NCI-H748 (cell line): ENCODE measurements at regions not wholly inside any gene's neighbourhood (a gene's known extent, or its start where the extent isn't known, plus 50 kb on each side); places are given as distances from the start of the nearest gene placed in this dataset.

Experiments used
- DNase-seq: peaks from one replicate; lab custom pipeline; 2025; ENCODE audit not compliant: unreplicated experiment; lab: John Stamatoyannopoulos, UW

DNA sequence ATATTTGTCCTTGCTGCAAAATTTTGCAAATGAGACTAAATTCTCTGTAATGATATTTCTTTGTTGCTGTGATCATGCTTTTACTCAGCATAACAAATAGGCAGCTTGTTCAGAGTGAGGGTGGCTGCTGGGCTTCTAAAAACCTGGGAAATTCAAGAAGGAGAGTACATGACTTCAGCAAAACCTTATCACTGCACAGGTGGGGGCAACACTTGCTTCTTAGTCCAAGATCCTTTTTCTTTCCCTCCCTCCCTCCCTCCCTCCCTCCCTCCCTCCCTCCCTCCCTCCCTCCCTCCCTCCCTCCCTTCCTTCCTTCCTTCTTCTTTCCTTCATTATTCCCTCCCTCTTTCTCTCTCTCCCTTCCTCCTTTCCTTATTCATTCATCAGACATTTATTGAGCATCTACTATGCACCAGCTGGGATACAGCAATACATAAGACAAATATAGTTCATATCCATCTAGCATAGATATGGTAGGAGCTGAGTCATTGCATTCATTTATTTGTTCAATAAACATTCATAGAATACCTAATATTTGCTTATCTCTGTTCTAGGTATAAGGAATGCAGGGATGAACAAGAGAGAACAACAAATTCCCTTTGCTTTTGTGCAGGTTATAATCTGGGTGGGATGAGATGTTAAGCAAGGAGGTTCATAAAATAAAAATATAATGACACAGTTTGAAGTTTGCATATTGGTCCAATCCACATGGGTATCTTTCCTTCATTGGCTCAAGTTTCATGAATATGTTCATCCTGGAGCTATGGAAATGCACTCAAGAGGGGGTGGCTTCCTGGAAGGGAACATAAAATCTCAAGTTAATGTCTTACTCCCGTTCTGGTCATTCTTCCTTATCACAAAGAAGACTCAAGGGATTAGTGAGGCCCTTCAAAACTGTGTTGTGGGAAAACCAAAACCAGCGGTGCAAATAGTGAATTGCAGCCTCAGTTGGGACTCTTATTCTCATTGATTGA, 210.7 kb downstream of the PDCD6IP start:
- no peak for DNase-seq

DNA sequence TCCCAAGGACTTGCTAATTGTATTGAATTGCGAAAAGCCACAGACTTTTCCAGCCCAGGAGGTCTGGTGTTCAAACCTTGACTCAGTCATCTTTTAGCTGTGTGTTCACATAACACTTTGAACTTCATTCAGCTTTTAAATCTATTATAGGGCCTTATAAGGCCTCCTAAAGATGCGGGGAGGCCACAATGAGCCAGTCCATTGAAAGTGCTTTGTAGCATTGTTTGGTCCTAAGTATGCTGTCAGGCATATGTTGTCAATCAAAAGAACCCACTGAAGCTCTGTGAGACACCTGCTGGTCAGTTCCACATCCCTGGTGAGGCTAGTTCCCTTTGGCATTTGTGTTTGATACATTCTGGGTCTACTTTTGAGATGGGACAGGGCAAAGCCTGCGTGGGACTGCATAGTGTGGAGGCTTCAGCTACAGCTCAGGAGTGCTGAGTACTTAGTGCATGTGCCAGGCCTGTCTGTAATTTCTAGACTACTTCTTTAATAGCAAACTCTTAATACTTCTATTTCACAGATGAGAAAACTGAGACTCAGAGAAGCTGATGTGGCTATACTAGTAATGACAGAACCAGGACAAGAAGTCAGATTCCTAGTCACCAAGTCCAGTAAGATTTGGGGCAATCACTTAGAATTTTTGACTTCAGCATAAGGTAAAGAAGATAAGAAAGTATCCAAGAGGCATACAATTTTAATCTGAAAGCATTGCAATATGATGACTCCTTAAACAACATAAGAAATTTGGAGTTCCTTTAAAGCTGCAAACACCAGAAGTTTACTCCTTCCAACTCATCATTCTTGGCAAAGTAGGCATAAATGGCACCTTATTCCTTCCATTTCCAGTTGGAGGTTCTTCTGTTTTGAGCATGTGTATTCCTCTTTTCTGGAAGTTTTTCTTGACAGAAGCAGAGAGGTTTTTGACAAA, 213.0 kb downstream of the PDCD6IP start:
- no peak for DNase-seq

DNA sequence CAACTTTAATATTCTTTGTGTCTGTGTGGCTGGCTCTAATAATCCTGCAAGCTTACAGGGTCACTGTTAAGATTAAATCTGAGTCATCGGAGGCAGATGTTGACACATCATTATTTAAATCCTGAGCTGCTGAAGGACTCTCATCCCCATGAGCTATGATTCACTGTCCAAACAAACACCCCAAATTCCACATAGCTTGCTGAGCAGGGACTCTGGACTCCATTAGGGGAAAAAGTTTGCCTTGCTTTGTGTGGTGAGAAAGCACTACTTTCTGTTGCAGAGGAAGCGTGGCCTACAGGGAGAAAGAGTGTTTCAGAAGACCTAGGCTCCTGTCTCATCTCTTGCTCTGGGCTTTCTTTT, 213.7 kb downstream of the PDCD6IP start:
- DNase-seq: no peak

DNA sequence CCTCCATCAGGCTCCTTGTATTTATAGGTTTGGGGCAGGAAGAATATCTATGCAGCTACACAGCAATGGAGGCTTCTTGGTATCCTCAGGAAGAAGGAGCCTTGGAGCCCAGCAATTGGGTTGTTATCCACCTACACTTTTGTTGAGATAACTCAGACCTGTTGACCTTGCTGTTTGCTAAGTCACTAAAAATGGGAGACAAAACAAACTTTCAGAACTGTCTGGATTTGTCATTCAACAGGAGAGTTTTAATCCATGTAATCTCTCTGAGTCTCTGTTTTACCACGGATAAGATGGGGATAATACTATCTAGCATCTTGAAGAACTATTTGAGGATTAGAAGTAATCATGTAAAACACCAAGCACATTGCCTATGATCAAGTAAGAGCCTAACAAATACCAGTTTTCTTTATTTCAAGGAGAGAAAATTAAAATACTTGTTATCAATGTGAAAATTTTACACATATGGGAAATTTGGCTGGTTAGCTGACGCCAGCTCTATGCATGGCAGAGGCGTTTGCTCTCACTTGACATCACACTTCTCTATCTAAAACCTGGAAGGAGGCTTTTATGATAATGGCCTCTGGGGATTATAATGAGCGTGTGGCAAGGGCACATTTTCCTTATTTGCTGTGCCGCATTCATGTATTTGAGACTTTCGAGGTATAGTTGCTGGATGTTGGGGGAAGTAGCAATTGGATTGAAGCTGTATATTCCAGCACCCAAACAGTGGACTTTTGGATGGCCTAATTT, 215.6 kb downstream of the PDCD6IP start:
- DNase-seq: no peak

DNA sequence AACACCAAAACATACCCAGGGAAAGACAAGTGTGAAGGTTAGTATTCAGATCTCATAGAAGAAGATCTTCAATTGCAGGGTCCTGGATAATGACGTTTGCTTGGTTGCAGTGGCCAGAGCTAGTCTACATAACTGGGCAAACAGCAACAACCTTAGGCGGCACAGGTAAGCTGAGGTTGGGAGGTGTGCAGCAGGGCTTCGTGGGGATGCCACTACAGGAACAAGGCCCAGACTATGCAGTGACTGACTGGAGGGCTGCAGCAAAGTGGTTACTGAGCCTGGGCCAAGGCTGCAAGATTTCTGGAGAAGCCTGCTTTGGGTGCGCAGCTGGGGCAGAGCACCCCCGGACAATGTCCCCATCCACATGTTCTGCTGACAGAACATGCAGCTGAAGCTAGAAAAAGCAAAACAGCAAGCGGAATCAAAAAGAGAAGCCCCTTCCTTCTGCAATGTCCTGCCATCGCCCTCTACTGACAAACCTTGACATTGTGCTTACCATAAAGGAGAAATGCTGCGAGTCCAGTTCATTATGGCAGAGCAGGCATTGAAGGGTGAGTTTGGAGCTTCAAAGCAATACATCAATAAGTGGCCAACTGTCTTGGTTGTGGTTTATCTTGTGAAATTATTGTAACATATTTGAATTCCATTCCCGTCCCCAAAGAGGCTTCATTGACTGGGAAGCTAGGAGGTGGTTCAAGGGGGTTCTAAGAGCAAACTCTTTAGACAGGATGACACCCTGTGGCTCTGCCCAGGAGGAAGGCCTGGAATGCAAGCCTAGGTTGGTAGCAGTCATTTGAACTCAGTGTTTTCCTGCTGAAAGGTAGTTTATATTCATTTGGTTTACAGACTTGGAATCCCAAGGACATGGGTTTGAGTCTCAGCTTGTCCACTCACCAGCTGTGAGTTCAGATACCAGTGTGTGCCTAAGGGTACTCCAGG, 217.0 kb downstream of the PDCD6IP start:
- DNase-seq: peak; percentile 7

DNA sequence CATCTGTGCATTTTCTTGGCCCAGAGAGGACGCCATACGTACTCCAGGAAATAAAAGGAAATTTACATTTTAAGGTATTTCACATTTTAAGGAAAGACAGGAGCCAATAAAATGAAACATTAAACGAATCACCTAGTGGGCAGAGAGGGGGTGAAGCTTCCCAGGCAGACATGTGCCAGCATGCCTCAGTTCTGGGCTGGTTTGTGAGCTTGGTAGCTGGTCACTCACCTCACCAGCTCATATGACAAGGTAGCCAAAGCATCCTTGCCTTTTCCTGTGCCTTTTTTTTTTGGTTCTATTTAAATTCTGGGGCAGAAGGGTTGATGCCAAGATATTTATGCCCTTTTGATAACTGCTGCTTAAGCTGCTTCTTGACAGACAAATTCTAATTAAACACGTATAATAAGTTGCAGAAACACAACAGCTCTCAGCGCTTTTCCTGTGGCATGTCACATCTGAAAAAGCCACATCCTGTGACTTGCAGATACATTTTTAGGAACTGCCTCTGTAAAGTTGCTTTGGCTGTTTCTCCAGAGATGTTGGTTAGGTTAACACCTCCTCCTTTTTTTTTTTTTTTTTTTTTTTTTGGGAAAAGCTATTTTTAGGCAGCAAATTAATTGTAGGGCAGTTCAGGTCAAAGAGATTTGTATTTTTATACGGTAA, 218.6 kb downstream of the PDCD6IP start:
- no peak for DNase-seq

DNA sequence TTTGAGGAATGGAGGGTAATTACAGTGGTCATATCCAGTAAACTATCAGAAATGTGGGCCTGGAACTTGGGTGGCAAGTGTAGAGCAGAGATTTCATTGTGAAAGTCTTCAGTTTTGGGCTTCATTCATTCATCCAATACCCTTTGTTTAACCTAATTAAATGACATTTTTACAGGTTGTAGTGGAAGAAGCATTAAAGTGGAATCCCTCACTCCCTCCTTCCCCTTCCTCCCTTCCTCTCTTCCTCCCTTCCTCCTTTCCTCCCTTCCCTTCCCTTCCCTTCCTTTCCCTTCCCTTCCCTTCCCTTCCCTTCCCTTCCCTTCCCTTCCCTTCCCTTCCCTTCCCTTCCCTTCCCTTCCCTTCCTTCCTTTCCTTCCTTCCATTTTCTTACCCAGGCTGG, 219.3 kb downstream of the PDCD6IP start:
- no peak for DNase-seq

DNA sequence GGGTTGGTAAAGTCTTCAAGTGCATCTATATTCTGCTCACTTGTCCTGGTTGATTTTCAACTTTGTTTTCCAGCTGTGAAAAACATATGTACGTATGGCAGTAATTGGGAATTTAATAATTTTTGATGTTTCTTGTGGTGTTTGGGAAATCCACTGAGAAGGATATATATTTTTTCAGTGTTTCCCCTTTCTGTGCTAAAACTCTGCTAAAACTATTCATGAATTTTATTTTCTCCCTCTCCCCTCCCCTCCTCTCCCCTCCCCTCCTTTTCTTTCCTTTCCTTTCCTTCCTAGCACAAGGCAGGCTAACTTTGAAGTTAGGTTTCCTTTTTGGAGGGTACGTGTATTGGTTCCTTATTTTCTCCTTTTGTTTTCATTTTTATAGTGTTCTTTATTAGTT, 220.7 kb downstream of the PDCD6IP start:
- DNase-seq: no peak

DNA sequence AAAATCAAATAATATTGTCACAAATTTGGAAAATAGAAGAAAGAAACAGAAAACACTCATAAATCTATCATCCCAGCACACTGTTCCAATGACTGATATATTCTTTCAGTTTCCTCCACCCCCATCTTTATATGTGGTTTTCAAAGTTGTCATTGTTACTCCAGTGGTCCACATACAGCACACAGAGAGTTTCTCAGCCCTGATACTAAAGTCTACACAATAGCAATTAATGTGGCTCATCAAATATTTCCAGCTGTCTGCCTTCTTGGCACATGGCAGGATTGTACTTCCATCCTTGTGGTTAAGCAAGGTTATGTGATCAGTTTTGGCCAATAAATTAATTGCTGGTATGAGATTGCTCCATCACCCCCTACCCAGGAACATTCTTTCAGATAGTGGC, 221.7 kb downstream of the PDCD6IP start:
- no peak for DNase-seq

DNA sequence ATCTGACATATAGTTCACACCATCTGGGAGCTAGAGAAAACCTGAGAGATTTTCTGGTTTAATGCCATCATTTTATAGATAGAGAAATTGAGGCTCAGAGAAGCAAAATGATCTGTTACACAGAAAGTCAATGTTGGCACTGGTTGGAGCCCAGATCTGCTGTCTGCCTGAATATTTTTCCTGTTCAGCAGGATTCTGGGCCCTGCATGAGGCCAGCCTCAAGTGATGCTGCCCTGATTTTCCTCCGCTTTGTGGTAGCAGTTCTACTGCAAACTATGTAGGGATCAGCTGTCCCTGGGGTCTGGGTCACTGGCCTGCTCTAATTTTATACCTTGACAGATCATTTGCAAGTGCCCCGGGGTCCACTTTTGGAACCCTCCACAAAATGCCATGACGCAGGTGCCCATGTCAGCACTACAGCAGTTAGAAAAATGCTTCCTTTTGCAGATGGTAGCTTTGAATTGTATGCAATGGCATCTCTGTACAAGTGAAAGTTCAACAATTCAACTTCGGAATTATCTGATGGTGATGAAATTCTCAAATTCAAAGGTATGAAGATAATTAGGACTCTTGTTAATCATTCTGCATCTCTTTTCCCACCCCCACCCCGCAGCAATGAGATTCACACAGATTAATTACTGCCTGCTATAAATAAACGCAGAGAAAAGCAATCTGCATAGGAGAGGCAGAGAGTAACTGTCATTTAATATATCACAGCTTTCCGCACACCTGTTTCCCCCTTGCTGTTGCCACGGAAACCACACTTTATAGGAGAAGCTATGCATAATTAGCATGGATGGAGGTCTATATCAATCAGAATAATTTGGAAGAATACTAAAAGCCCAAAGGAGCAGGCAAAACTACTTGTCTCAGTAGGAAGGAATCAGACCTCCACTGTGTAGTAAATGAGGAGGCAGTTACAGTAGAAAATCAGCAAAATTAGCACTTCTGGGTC, 222.6 kb downstream of the PDCD6IP start:
- DNase-seq: peak; percentile 48

DNA sequence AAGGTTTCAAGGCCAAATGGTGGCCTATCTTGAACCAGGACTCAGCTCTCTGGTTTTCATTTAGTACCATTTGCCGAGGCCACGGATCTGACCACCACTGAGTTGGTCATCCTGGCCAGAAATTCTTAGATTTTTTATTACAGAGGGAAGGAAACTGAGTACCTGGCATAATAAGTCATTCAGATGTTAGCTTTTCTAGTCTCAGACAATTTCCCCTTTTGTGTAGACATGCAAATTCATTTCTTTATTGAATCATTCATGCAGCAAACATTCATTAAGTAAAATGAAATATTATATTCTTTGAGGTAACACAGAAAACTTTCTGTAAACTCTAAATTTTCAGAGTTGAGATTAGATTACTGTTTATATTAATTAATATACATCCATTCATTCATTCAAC, 223.7 kb downstream of the PDCD6IP start:
- no peak for DNase-seq

DNA sequence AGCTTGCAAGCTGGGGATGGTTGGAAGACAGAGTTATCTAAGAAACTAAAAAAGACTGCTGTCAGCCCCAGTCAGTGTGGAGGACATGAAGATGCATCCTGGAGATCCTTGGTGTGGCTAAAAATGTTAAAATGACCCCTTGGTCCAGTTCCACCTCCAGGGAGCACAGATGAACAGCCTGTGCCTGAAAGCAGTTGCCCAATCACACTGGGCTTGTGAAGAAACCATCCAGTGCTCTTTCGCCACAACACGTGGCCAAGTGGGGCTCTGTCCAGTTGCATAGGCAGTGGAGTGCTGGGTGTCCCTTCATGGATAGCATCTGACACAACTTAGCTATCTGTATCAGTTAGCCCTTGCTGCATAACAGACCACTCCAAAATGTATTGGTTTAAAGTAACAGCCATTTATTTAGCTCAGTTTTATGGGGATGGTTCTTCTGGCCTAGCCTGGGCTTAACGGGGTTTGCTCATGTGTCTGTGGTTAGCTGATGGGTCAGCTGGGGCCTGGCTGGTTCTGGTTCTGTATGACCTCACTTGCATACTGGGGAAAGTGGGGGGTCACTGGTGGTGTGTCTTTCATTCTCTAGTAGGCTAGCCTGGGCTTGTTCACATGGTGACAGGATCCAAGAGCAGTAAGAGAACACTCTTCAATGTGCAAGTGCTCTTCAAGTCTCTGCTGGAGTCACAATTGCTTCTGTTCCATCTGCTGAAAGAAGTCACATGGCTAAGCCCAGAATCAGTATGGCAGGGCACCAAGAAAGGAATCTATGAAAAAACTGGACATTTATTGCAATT, 226.2 kb downstream of the PDCD6IP start:
- DNase-seq: no peak

DNA sequence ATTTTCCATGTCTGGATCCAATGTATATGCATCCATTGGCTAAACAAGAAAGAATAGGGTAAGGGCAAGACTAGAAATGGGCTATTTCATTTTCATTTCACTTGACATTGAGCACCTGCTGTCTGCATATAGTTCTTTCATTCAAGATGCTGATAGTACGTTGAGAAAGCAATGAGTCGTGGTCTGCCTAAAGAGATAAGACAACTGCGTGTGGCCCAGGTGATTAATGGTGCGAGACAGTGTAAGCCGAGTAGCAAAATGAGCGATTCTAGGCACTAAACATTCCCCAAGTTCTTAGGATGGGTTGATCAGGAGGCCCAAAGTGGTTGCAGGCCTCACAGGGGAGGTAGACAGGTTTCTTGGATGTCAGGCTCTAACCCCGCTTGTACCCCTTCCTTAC, 235.4 kb downstream of the PDCD6IP start:
- DNase-seq: no peak

DNA sequence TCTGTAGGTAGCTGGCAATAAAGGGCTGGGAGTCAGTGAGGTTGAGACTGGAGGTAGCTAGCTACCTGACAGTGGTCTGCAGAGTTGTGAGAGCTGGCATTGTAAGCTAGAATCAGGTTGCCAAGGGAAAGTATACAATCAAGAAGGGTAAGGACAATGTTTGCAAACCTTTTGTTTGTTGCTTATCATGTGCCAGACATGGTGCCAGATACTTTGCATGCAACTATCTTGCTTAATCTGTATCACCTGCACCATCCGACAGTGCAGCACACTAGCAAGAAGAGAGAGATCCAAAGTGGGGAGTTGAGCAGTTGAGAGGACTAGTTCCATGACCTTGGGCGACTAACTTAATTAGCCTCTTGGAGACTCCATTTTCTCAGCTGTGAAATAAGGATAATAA, 236.4 kb downstream of the PDCD6IP start:
- no peak for DNase-seq

DNA sequence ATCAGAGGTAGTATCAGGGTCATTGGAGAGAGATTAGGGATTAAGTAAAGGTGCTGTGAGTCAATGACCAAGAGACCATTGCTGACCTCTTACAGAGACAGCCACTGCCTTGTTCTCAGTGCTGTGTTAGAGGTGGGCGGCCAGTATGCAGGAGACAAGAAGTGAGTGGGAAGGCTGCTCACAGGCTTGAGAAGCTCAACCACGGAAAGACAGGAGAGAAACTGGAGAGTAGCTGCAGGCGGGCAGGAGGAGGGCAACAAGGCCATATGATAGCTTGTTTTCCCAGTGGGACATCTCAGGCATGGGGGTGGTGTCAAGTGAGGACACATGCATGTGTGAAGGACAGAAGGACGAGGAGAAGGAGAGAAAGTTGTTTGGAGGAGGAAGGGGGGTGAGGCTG, 237.3 kb downstream of the PDCD6IP start:
- no peak for DNase-seq

DNA sequence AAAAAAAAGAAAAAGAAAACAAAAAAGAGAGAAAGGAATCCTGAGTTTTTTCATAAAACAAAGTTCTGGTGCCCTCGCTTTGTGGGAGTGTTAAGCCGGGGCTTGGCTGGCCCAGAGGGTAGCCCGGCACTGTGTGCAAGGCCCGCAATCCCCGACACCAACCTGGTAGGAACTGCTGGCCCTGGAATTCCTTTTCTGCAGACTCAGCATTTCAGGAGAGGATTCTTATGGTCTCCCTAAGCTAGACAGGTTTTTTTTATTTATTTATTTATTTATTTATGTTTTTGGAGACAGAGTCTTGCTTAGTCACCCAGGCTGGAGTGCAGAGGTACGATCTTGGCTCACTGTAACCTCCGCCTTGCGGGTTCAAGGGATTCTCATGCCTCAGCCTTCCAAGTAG, 238.8 kb downstream of the PDCD6IP start:
- no peak for DNase-seq

DNA sequence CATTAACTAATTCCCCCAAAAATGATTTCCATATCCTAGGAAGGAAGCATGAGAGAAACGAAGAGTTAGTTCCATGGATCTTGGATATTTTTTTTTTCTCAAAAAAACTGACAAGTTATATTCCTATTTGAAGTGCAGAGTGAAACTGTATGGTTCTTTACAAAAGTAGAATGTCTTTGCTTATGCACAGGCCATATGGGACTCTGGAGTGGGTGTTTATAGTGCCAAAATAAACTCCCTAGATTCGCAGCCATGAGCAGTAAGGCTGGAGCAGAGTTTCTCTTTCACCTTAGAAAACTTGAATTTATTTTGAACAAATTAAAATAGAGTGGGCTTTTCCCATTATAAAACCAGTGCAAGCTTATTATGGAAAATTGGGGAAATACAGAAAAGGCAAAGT, 239.7 kb downstream of the PDCD6IP start:
- DNase-seq: no peak

DNA sequence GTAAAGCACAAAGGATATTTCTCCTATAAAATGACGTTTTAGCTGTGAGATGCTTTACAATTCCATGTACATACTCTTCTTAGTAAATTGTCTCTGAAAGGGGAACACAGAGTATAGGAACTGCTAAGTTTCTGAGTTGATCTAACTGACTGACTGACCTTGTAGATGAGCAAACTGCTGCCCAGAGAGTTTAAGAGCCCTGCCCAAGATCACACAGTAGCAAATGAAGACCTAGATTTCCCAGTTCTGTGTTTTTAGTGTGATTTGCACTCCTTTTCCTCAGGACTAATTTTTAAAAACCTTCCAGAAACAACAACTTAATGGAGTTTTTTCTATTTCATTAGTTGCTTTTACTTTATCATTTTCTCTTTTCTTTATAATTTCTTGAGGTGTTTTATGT, 247.7 kb downstream of the PDCD6IP start:
- no peak for DNase-seq
